ENCODE measurements at regions not wholly inside any gene's neighbourhood (a gene's known extent, or its start where the extent isn't known, plus 50 kb on each side); places are given as distances from the start of the nearest gene placed in this dataset.
"Not testable (repeated sequence)": the region's sequence is repeated elsewhere in the genome, so short reads cannot be mapped to it uniquely, and the experiment has no call there.

DNA sequence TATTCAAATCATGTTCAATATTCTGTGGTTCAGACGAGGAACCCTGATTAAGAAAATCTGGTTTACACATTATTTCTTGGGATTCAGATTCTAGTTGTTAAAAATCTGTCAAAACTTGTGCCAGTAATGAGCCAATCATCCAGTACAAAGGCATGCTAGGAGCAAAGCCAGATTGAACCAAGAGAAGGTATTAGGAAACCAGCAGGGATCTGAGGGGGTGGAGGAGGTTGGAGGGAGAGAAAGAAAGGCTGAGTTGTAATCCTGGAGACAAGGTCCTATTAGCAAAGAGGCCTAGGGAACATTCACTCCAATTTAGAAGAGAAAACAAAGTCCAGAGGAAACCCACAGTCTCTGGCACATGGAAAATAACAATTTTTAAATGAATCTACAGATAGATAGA lies 352.9 kb downstream of the LTN1 start:
- DNase-seq: no peak

DNA sequence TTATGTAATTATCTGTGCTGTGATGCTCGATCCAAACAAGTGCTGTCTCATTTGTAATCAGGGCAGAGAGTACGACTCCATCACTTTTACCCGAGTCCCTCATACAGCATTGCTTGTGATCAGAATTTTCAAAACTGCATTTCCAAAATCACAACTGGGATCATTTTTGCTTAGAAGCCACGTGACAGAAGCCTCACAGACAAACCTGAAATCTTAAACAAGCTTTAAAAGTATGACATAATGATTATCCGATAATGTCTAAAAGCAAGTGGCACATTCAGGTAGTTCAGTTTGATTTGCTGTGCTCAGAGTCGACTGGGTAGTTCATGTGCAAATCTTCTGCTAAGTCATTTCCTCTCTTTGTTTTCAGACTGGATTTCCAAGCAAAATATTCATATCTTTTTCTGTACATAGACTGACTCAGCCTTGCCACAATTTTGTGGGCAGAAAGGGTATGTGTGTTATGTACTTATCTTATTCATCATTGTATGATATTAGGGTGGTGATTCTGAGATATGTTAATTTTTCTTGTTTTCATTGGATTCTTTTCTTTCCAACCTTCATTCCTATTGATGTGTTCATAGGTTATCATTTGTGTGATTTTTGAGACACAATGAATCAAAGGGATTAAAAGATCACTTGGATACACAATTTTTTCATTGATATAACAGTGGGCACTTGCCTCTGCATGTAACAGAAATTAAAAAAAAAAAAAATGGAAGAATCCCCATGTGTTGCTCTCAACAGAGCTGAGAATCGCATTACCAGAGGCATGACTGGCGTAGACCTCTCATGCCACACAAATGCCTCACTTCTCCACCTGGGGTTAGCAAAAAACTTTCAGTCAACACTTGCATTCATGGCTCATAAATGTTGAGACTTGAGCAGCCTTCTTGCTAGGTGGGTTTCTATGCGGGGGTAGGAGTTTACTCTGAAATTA lies 355.7 kb downstream of the LTN1 start:
- DNase-seq: no peak

DNA sequence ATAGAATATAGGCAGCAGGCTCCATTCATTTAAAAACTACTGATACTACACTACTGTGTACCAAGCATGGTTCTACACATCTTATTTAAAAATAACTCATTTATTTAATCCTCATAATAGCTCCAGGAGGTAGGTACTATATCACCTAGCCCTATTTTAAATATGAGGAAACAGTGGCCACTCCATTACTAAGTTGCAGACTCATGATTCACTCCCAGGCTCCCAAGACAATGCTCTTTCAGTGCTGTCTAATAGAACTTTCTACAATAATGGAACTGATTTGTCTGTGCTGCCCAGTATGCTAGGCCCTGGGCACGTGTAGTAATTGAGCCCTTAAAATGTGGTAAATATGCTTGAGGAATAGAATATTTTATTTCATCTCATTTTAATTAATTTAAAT lies 357.1 kb downstream of the LTN1 start:
- no peak for DNase-seq

DNA sequence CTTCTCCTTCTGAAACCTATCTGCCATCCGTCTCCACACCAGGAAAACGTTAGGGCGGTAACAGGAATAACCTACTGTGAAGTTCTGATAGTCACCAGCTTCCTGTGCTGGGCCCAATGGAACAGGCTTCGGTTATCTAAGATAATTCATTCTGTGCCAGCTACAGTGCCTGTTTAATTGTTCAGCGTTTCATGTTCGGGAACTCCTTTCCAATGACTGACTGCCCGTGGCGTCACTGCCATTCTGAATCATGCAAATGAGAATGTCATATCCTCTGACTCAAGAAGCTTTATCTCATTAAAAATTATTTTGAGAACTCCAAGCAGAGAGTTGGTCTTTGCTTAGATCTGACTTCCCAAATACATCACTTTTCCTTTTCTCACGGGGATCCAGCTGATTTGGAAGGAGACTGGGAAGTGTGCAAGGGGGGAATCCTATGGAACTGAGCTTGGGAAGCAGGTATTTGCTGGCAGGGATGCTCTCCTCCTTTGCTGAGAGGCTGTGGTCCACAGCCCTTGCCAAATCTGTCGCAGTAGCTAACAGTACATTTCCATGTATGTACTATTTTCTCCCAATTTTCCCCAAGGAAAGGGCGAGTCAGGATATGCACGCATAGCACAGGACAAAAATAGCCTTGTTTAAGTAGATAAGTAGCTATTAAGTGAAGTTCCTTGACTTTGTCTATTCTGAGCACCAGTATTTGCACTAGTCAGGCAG lies 358.7 kb downstream of the LTN1 start:
- DNase-seq: no peak

DNA sequence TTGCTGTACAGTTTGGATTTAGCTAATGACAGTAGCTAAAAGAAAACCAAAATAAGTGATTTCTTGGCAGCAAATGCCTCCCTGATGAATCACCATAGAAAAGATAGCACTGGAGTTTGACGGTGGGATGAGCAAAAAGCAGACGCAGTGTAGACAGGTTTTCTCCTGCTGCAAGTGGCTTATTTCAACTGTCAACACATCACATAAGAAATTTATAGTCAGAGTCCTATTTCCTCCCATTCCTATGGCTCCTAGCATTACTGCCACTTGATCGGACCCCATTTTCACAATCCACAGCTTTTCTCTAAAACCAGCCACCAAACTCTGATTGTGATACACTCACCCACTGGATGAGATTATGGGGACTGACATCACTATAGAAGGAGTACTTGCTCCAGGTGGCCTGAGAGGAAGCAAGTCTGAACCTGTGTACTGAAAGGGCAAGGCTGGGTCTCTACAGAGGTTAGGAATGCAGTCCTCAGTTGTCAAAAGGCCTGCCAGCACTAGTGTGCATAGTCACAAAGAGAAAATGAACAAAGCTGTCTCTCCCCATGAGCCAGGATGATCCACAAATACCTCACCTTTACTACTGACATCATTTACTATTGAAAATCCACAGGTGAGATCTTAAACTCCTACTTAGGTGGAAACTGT lies 359.8 kb downstream of the LTN1 start:
- no peak for DNase-seq

DNA sequence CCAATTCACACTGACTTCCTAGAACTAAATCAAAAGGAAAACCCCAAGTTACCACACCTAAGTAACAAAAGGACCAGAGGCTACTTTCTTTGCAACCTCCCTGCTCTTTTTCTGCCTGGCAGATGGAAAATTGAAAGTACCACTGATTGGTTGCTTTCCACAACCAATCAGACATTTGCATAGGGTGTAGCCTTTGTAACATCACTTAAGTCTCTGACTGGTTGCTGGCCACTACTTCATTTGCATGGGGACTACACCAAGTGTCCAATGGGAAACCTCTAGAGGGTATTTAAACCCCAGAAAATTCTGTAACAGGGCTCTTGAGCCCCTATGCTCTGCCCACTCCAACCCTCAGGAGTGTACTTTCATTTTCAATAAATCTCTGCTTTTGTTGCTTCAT lies 365.0 kb downstream of the LTN1 start:
- DNase-seq: no peak

DNA sequence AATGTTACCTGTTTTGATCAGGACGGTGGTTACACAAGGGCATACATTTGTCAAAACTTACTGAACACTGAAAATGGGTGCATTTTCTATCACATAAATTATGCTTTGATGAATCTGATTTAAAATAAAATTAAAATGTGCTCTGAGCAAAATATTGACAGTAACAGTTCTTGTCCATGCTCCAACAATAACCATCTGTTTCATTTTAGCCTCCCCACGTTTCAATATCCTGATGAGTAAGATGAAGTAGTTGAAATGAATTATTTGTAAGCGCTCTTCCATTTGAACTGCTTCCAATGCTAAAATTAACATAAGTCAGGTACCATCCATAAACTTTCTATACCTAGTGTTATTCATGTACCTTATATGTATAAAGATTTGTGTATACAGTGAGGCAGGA lies 365.4 kb downstream of the LTN1 start:
- DNase-seq: no peak

DNA sequence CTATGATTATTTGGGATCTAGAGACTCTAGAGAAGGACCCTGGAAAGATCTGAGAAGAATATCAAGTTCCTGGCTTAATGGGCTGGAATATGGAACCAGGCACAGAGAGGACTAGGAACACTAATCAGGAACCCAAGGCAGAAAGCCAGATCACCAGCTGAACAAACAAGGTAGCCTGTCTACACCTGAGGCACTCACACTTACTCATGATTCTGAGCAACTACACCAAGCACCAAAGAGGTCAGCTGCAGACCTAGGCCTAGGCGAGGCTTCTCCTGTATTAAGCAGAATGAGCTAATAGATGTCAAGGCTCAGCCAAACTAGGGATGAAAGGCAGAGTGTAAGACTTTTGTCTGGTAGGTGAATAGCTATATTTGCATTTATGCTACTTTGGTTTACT lies 368.1 kb downstream of the LTN1 start:
- DNase-seq: no peak

DNA sequence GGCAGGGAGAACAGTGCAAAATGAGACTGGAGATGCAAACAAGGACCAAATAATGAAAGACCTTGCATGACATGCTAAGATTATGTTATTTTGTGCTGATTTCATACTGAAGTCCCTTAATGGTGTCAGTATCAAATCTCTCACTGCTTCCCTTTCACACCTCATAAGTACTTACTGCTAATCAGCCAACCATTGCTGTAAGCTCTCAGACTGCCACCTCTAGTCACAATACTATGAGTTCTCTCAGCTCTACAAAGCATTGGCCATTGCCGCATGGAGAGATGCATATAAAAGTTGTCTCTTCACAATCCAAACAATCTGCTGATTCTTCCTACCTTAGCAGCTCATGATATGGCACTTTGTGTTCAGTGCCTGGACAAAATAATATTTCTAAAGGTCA lies 375.4 kb downstream of the LTN1 start:
- DNase-seq: no peak

DNA sequence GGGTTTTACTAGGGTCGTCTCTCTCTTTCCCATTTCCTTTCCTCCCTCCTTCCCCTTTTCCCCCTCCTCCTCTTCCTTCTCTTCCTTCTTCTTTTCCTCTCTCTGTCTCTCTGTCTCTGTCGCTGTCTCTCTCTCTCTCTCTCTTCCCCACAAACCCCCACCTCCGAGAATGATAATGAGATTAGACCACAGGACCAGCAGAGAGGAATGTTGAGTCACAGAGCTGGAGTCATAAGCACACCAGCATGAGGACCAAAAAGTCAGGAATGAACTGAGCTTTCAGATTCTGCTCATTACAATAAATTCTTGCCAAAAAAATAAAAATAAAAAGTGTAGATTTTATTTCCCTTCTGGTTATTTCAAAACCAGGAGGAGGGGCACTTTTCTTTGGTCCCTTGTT lies 377.4 kb downstream of the LTN1 start:
- no peak for DNase-seq

DNA sequence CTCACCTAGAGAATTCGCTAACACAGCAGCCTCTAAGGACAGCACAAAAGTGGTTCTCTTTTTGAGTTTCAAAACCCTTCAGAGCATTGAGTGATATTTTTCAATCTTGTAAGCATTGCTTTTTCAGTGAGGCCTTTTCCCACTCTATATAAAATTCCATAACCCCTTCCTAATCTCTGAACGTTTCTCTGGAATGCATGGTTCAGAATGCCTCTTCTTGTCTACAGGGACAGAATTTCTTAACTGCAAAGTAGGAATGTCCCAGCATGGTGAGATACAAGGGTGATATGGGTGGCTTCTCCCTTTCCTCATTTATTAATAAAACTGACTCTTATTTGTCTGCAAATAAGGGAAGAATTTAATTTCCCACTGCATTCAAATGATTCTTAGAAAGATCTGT lies 377.9 kb downstream of the LTN1 start:
- no peak for DNase-seq

DNA sequence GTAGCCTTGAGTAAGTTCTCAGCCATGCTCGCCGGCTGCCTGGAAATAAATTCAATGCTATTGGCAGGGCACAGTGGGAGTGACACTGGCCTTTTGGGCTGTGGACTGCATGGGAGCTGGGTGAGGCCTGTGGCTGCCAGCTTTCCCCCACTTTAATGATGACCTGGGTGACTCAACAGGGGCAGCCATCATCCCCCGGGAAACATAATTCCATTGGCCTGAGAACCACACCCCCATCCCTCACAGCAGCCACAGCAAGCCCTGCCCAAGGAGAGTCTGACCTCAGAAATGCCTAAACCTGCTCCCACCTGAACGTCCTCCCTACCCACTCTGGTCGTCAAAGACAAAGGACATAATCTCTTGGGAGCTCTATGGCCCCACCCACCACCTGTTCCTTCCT lies 384.0 kb downstream of the LTN1 start:
- no peak for DNase-seq

DNA sequence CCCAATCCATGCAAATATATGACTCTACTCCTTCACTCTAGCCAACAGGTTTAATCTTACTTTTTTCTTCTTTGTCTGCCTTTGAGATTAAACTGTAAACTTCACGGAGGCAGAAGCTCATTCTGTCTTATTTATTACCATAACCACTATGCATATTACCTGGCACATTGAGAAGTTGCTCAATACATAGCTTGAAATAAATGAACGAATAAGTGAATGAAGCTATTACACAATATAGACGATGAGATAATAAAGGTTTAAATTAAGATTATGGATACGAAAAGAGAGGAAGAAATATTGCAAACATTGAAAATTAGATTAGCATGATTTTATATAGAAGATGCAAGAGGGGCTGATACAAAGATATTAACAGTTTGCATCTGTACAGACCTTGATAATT lies 385.1 kb downstream of the LTN1 start:
- no peak for DNase-seq

DNA sequence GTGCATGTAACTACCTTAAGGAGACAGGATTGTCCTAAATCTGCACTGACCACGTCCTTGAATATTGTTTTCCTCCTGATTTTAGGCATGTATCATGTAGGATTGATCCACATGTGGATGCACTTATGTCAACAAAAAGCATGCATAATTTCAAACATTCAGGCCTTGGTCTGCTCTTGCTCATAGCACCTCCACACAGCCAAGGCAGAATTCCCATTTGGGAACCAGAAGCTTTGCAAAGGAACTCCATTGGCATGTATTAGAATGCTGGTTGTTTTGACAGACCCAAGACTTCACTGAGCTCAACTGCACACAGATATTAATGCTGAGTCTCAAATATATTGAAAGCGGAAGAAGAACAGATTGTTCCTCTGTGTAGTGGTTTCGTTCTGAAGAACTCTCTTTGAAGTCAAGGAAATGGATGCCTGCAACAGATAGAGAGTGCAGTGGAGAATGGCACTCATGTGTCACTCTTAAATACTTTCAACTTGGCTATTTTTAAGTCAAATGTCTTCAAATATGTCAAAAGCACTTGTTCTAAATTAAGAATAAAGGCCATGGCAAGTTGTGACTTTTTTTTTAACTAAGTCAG lies 387.6 kb downstream of the LTN1 start:
- no peak for DNase-seq

DNA sequence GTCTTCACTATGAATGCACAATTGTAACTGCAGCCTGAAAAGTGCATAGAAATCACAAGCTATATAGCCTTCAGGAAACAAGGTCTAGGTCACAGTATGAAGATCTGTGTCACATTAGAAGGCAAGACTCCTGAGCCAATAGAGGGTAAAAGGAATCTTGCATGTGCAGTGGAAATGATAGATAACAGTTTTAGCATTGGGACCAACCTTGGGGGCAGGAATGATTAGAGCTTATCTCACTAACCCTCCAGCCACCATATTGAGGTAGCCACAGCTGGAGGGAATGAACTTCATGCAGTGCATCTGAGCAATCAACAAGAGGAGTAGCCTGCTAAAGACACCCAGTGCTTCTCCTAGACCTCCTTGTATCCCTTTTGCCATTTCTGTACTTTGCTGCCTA lies 390.1 kb downstream of the LTN1 start:
- DNase-seq: no peak

DNA sequence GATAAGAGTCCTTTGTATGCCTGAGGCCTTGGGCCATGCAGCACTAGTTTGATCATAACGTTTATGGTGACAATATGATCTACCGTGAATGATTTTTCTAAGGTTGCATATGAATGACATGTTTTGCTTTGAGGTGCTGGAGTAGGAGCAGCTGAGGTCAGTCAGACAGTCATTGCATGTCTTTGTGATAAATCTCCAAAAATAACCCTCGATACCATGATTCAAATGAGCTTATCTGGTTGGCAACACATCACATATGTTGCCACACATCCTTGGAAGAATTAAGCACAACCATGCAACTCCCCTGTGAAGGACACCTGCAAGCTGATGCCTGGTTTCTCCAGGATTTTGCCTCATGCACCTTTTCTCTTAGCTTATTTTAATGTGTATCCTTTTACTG lies 394.5 kb downstream of the LTN1 start:
- DNase-seq: no peak

DNA sequence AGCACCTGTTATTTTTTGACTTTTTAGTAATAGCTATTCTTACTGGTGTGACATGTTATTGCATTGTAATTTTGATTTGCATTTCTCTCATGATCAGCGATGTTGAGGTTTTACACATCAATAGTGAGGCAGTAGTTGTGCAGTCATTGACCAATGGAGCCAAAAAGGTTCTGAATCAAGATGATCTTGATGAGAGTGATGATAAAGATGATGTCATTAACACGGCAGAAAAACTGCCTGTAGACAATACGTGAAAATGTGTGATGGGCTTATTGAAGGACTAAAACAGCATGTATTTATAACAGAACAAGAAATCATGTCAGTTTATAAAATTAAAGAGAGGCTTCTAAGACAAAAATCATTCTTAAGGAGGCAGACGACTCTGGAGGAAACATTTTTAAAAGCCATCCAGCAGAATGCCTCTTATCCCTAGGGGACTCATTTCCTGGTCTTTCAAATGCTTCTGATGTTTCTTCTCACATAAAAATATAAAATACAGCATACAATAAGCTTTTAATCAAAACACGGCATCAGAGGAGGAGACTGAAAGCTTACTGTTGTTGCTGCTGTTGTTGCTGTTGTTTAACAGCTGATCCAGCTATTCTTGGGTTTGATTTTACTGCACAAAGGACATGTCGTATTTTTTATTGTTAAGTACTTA lies 400.3 kb downstream of the LTN1 start:
- DNase-seq: no peak

DNA sequence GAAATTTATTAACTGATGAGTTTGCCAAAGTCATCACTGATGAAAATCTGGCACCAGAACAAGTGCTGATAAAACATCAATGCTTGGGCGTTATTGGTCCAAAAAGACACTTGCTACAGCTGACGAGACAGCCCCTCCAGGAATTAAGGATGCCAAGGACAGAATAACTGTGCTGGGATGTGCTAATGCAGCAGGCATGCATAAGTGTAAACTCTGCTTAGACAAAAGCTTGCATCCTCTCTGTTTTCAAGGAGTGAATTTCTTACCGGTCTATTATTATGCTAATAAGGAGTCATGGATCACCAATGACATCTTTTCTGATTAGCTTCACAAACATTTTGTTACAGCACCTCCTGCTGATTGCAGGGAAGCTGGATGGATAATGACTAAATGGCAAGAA lies 402.0 kb downstream of the LTN1 start:
- DNase-seq: no peak

DNA sequence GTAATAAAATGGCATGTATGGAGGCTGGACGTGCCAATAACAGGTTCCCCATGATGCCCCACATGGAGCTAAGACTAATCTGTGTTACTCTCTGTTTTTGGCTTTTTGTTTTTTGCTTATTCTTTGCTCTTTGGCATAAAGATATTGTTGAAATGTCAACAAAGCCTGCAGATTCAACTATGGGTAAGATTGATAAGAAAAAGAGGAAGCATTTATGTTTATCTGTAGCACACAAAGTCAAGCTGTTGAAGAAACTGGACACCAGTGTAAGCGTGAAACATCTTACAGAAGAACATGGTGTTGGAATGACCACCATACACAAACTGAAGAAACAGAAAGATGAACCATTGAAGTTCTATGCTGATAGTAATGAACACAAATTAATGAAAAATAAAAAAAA lies 402.7 kb downstream of the LTN1 start:
- DNase-seq: no peak

DNA sequence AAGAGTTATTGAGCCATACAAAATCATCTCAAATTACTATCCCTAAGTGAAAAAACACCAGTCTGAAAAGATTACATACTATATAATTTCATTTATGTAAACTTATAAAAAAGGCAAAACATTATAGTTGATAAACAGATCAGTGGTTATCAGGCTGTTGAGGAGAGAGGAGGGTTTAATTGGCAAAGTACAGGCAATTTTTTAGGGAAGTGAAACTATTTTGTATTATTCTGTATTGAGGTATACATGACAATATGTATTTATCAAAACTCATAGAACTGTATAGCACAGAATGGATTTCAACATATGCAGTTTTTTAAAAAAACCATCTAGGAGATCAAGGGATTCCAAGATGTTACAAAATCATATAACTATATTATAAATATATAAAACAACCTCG lies 403.7 kb downstream of the LTN1 start:
- no peak for DNase-seq

DNA sequence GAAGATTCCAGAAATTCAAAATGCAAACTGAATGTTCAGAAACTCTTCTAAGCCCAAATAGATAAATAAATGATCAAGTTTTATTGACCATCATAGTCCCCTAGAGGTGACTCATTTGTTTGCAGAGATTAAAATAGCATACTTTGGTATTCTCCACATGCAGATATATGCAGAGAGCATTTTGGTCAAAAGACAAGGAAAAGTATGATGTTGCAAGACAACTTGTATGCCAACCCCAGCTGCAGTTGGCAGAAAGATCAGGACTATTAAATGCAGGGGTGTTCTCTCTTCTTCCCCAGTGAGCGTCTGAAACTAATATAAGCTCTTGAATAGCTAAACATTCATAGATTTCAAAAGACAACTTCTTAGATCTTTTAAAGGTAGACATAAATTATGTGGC lies 404.9 kb downstream of the LTN1 start:
- no peak for DNase-seq

DNA sequence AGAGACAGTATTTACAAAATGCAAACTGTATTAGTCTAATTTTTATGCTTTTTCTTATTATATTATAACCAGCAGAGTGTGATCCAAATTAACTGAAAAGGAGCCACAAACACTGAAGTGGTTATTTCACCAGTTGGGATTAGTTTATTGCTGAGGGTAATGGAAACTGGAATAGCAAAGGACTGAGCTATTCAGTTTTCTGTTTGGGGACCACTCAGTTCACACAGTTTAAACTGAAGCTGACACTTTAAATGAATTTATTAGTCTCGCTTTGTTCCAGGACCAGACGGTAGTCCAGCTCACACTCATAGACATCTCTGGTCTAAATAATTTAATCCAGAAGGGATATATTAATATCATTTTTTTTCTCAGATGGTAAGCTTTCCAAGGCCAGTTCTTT lies 410.7 kb downstream of the LTN1 start:
- DNase-seq: no peak

DNA sequence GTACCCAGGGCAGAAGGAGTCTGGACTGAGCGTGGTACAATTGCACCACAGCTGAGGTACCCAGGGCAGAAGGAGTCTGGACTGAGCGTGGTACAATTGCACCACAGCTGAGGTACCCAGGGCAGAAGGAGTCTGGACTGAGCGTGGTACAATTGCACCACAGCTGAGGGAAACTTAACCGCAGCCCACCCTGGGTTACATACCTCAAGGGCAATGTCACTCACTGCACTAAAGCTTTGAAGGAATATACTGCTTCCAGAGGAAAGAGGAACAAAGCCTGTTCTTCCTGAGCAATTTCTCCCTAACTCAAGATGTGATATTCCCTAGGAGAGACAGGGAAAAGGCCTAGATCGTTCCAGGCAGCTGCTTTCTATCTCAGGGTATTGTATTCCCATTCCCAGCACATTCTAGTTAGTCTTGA lies 411.4 kb downstream of the LTN1 start:
- not testable (repeated sequence) for DNase-seq
